ENCODE measurements at regions not wholly inside any gene's neighbourhood (a gene's known extent, or its start where the extent isn't known, plus 50 kb on each side); places are given as distances from the start of the nearest gene placed in this dataset.

GRCh38 chr9:82419696-82420486 lies 431.3 kb downstream of the SPATA31D1 start:
- TF ChIP-seq CTCF (conservative IDR thresholded peaks at IDR 0.05) (no peak), ZFX (IDR thresholded peaks at IDR 0.05) (no peak)
